HepG2 (cell line): ENCODE measurements at regions not wholly inside any gene's neighbourhood (a gene's known extent, or its start where the extent isn't known, plus 50 kb on each side); places are given as distances from the start of the nearest gene placed in this dataset.

ENCODE experiments used
- ATAC-seq: fragments of 200-7000 bp; cut with Tn5 transposase; 3 replicates; pipeline ENCODE4 v1.9.1; 2020; ENCODE audit warnings: mild to moderate bottlenecking, moderate library complexity
- BruUV-seq: library from RNA; stranded (reverse); fragments of 400-500 nt; replicated peaks from 2 replicates; lab custom pipeline; 2021; lab: Mats Ljungman, UMichigan
- CTCF ChIA-PET: fragments of 300-600 bp; formaldehyde crosslinking; extraction: SDS; loops from one replicate; lab custom pipeline; 2021; ENCODE audit warnings: low total read pairs, inconsistent platforms, low intra/inter-chr PET ratio; lab: Yijun Ruan, JAX
- POLR2A ChIA-PET: fragments of 350-600 bp; sonication (Branson Sonifier 250); formaldehyde crosslinking; loops from one replicate; lab custom pipeline; 2020; ENCODE audit warnings: antibody characterized with exemption, inconsistent platforms; lab: Yijun Ruan, JAX
- DNase-seq: peaks from one replicate; pipeline ENCODE4 v3.0.0-alpha.2; 2015; ENCODE audit warnings: low spot score
- FAIRE-seq: peaks from 3 replicates; lab custom pipeline; 2011; peaks lifted over from hg19 to GRCh38; lab: Jason Lieb, UNC
- H2AFZ ChIP-seq: one replicate; pipeline ENCODE4 v1.6.1; 2011; ENCODE audit warnings: low read length, inconsistent platforms
- H3K27ac ChIP-seq: fragments of 300-600 bp; 3 replicates; pipeline ENCODE4 v1.8.0; 2011; ENCODE audit warnings: mixed run types, mild to moderate bottlenecking, mixed read lengths, low read length, inconsistent platforms; ENCODE audit not compliant: insufficient read depth; ENCODE audit errors: extremely low read length
- H3K27me3 ChIP-seq, 2 experiments: fragments of 200-600 bp in 1 of 2; 2 replicates in 1 of 2; 3 replicates in 1 of 2; pipeline versions ENCODE4 v1.6.0 to v1.8.0; 2011; ENCODE audit warnings: low read length in 2 of 2, mild to moderate bottlenecking in 2 of 2, moderate library complexity in 2 of 2, inconsistent platforms in 1 of 2; ENCODE audit not compliant: insufficient read depth in 2 of 2, control insufficient read depth in 1 of 2
- H3K36me3 ChIP-seq, 2 experiments: fragments of 200-600 bp in 1 of 2; replicated peaks in 1 of 2; 2 replicates in 1 of 2; 3 replicates in 1 of 2; pipeline versions ENCODE4 v1.5.1 to v1.8.0; 2011; ENCODE audit warnings: low read length in 2 of 2, inconsistent platforms in 1 of 2; ENCODE audit not compliant: insufficient read depth in 2 of 2, control insufficient read depth in 1 of 2
- H3K4me1 ChIP-seq: 2 replicates; pipeline ENCODE4 v1.5.1; 2012; ENCODE audit warnings: low read length, inconsistent platforms; ENCODE audit not compliant: insufficient read depth
- H3K4me2 ChIP-seq: 2 replicates; pipeline ENCODE4 v1.6.0; 2011; ENCODE audit warnings: low read depth, low read length, inconsistent platforms
- H3K4me3 ChIP-seq, 3 experiments: fragments of 200-600 bp in 1 of 3; sonication (generic), shearing (Covaris generic) in 1 of 3; replicated peaks in 1 of 3; 2 replicates each; pipeline ENCODE4 v1.5.1; 2011 to 2016; ENCODE audit warnings: low read length in 3 of 3, inconsistent platforms in 2 of 3, low read depth in 2 of 3, mild to moderate bottlenecking in 2 of 3, control low read depth in 1 of 3, mixed read lengths in 1 of 3; ENCODE audit not compliant: insufficient read depth in 1 of 3
- H3K79me2 ChIP-seq: one replicate; pipeline ENCODE4 v1.6.1; 2011; ENCODE audit warnings: low read length, inconsistent platforms; ENCODE audit not compliant: insufficient read depth
- H3K9ac ChIP-seq: 2 replicates; pipeline ENCODE4 v1.6.0; 2011; ENCODE audit warnings: mild to moderate bottlenecking, low read depth, low read length, inconsistent platforms; ENCODE audit not compliant: insufficient read depth
- H3K9me3 ChIP-seq: 2 replicates; pipeline ENCODE4 v1.5.1; 2012; ENCODE audit warnings: mild to moderate bottlenecking, low read length
- H4K20me1 ChIP-seq: 2 replicates; pipeline ENCODE4 v1.6.0; 2011; ENCODE audit warnings: inconsistent platforms, mild to moderate bottlenecking, low read length, moderate library complexity; ENCODE audit not compliant: insufficient read depth
- ATM ChIP-seq: fragments of 450-650 bp; IDR thresholded peaks from 2 replicates; pipeline ENCODE4 v1.7.1; 2017; ENCODE audit warnings: mild to moderate bottlenecking, borderline replicate concordance
- JDP2 ChIP-seq: sonication (generic); formaldehyde crosslinking; IDR thresholded peaks from 2 replicates; pipeline ENCODE4 v1.8.1; 2022; ENCODE audit warnings: missing genetic modification reagents, borderline replicate concordance
- MEF2D ChIP-seq: sonication (generic); formaldehyde crosslinking; IDR thresholded peaks from 2 replicates; pipeline ENCODE4 v1.5.1; 2020; ENCODE audit warnings: mild to moderate bottlenecking, missing genetic modification reagents
- NFYB ChIP-seq: sonication (generic); formaldehyde crosslinking; IDR thresholded peaks from 2 replicates; pipeline ENCODE4 v1.4.0; 2020; ENCODE audit warnings: missing genetic modification reagents
- NRL ChIP-seq: sonication (generic); formaldehyde crosslinking; IDR thresholded peaks from 2 replicates; pipeline ENCODE4 v1.5.0; 2020; ENCODE audit warnings: missing genetic modification reagents, mild to moderate bottlenecking, moderate library complexity, borderline replicate concordance
- PAX8 ChIP-seq: sonication (generic); formaldehyde crosslinking; IDR thresholded peaks from 2 replicates; pipeline ENCODE4 v1.8.0; 2022; ENCODE audit warnings: mild to moderate bottlenecking, missing genetic modification reagents, borderline replicate concordance
- RAD51 ChIP-seq: fragments of 450-650 bp; IDR thresholded peaks from 2 replicates; pipeline ENCODE4 v1.6.1; 2016; ENCODE audit warnings: borderline replicate concordance
- SAFB2 ChIP-seq: sonication (generic); formaldehyde crosslinking; IDR thresholded peaks from 2 replicates; pipeline ENCODE4 v1.5.1; 2020; ENCODE audit warnings: missing genetic modification reagents, low read depth, mild to moderate bottlenecking, borderline replicate concordance
- SETDB1 ChIP-seq: sonication (generic); formaldehyde crosslinking; IDR thresholded peaks from 2 replicates; pipeline ENCODE4 v1.5.1; 2020; ENCODE audit warnings: missing genetic modification reagents, mild to moderate bottlenecking, borderline replicate concordance
- ZFP36 ChIP-seq: fragments of 150-350 bp; IDR thresholded peaks from 2 replicates; pipeline ENCODE4 v1.6.1; 2018; ENCODE audit warnings: borderline replicate concordance, low read length, low read depth; ENCODE audit not compliant: partially characterized antibody
- ZNF383 ChIP-seq: sonication (generic); formaldehyde crosslinking; IDR thresholded peaks from 2 replicates; pipeline ENCODE4 v1.4.0; 2020; ENCODE audit warnings: missing genetic modification reagents, mild to moderate bottlenecking, borderline replicate concordance
- ZNF589 ChIP-seq: sonication (generic); formaldehyde crosslinking; conservative IDR thresholded peaks from 2 replicates; pipeline ENCODE4 v1.8.0; 2022; ENCODE audit warnings: mild to moderate bottlenecking, moderate library complexity, missing genetic modification reagents
- ZNF780A ChIP-seq: sonication (generic); formaldehyde crosslinking; IDR thresholded peaks from 2 replicates; pipeline ENCODE4 v1.8.0; 2022; ENCODE audit warnings: mild to moderate bottlenecking, missing genetic modification reagents, moderate library complexity
- WGBS: methylation state at CpG from one replicate; pipeline ENCODE4 v1.1.6; 2017; ENCODE audit warnings: low lambda C conversion rate; 5-methylcytosine and 5-hydroxymethylcytosine counted together
- in situ Hi-C: cut with HindIII; loops from 2 replicates; pipeline ENCODE4 v1.10.0; 2017; ENCODE audit warnings: low pct_unique_long_range_greater_than_20kb; ENCODE audit not compliant: extremely low pct_ligation_motif_present
- intact Hi-C: fragments of 100-400 bp; cut with micrococcal nuclease; formaldehyde crosslinking; loops from one replicate; pipeline ENCODE4 v1.10.0; 2022; ENCODE audit not compliant: unreplicated experiment
- TF ChIP-seq, protein P1 (sequence below), 2 experiments: sonication (generic) in 1 of 2; formaldehyde crosslinking in 1 of 2; IDR thresholded peaks; 2 replicates each; pipeline versions ENCODE4 v1.5.1 to v1.6.1; 2011 to 2020; ENCODE audit warnings: borderline replicate concordance in 1 of 2, low read depth in 1 of 2, low read length in 1 of 2, mild to moderate bottlenecking in 1 of 2, missing genetic modification reagents in 1 of 2, moderate library complexity in 1 of 2
- TF ChIP-seq, protein P2 (sequence below): sonication (generic); formaldehyde crosslinking; IDR thresholded peaks from 2 replicates; pipeline ENCODE4 v1.4.0; 2020; ENCODE audit warnings: missing genetic modification reagents
- TF ChIP-seq, protein P3 (sequence below): sonication (generic); formaldehyde crosslinking; IDR thresholded peaks from 2 replicates; pipeline ENCODE4 v1.4.0; 2020; ENCODE audit warnings: missing genetic modification reagents

DNA sequence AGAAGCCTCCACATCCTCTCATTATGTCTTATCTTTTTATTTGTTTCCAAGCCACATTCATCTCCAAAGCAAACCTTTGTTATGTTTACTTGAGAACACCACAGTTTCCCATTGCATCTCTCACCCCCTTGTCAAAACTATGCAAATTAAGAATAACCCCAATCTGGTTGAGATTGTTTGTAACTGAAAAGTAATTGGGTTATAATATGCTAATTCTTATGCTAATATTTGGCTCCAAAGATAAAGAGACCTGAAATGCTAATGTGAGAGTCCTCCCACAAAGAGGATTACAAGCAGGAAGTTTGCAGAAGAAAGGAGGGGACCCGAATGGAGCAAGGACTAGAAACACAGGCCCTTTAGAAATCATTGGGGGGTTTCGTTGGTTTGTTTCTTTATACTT is 92.9 kb upstream of the UBL3 start:
- Histone ChIP-seq H4K20me1 (no peaks in the 10 kb centered on the region), H3K9me3 (no peaks in the 10 kb centered on the region), H3K4me3 (no peak overlapping the region), H3K27me3 (peaks cover 1 to 9% of the 10 kb centered on the region in 2 experiments; a peak in 2 of 5 replicates), H3K27ac (no peak overlapping the region), H3K9ac (no peak overlapping the region), H3K4me1 (no peaks in the 10 kb centered on the region), H2AFZ (no peak overlapping the region), H3K79me2 (no peaks in the 10 kb centered on the region), H3K4me2 (no peak overlapping the region), H3K36me3 (no peaks in the 10 kb centered on the region)
- WGBS, result 31% methylated on average over 2 of the region's 2 CpGs
- FAIRE-seq (no peak), DNase-seq (no peak), ATAC-seq (no peak)
- in situ Hi-C loops, result no loop called here
- POLR2A ChIA-PET, result no interaction called here
- BruUV-seq, result no TSS peak
- intact Hi-C loops, result no loop called here
- CTCF ChIA-PET, result no interaction called here
- no peak for TF ChIP-seq PAX8
- TF ChIP-seq, protein P1, sequence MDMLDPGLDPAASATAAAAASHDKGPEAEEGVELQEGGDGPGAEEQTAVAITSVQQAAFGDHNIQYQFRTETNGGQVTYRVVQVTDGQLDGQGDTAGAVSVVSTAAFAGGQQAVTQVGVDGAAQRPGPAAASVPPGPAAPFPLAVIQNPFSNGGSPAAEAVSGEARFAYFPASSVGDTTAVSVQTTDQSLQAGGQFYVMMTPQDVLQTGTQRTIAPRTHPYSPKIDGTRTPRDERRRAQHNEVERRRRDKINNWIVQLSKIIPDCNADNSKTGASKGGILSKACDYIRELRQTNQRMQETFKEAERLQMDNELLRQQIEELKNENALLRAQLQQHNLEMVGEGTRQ (IDR thresholded peaks at IDR 0.05; ENCODE audit: low read depth, low read length), result no peak
- TF ChIP-seq, protein P1 (CRISPR knock-in tag; IDR thresholded peaks at IDR 0.05; ENCODE audit: borderline replicate concordance), result no peak
- no peak for TF ChIP-seq ZNF589
- no peak for TF ChIP-seq MEF2D (CRISPR knock-in tag)
- TF ChIP-seq NFYB (CRISPR knock-in tag), result no peak
- TF ChIP-seq, protein P2, sequence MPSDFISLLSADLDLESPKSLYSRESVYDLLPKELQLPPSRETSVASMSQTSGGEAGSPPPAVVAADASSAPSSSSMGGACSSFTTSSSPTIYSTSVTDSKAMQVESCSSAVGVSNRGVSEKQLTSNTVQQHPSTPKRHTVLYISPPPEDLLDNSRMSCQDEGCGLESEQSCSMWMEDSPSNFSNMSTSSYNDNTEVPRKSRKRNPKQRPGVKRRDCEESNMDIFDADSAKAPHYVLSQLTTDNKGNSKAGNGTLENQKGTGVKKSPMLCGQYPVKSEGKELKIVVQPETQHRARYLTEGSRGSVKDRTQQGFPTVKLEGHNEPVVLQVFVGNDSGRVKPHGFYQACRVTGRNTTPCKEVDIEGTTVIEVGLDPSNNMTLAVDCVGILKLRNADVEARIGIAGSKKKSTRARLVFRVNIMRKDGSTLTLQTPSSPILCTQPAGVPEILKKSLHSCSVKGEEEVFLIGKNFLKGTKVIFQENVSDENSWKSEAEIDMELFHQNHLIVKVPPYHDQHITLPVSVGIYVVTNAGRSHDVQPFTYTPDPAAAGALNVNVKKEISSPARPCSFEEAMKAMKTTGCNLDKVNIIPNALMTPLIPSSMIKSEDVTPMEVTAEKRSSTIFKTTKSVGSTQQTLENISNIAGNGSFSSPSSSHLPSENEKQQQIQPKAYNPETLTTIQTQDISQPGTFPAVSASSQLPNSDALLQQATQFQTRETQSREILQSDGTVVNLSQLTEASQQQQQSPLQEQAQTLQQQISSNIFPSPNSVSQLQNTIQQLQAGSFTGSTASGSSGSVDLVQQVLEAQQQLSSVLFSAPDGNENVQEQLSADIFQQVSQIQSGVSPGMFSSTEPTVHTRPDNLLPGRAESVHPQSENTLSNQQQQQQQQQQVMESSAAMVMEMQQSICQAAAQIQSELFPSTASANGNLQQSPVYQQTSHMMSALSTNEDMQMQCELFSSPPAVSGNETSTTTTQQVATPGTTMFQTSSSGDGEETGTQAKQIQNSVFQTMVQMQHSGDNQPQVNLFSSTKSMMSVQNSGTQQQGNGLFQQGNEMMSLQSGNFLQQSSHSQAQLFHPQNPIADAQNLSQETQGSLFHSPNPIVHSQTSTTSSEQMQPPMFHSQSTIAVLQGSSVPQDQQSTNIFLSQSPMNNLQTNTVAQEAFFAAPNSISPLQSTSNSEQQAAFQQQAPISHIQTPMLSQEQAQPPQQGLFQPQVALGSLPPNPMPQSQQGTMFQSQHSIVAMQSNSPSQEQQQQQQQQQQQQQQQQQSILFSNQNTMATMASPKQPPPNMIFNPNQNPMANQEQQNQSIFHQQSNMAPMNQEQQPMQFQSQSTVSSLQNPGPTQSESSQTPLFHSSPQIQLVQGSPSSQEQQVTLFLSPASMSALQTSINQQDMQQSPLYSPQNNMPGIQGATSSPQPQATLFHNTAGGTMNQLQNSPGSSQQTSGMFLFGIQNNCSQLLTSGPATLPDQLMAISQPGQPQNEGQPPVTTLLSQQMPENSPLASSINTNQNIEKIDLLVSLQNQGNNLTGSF (CRISPR knock-in tag), result no peak
- TF ChIP-seq ZFP36, result no peak
- TF ChIP-seq SETDB1 (CRISPR knock-in tag), result no peak
- no peak for TF ChIP-seq NRL (CRISPR knock-in tag)
- TF ChIP-seq ZNF383 (CRISPR knock-in tag), result no peak
- no peak for TF ChIP-seq JDP2 (CRISPR knock-in tag)
- TF ChIP-seq SAFB2 (CRISPR knock-in tag), result no peak
- TF ChIP-seq RAD51, result no peak
- no peak for TF ChIP-seq ZNF780A (CRISPR knock-in tag)
- TF ChIP-seq, protein P3, sequence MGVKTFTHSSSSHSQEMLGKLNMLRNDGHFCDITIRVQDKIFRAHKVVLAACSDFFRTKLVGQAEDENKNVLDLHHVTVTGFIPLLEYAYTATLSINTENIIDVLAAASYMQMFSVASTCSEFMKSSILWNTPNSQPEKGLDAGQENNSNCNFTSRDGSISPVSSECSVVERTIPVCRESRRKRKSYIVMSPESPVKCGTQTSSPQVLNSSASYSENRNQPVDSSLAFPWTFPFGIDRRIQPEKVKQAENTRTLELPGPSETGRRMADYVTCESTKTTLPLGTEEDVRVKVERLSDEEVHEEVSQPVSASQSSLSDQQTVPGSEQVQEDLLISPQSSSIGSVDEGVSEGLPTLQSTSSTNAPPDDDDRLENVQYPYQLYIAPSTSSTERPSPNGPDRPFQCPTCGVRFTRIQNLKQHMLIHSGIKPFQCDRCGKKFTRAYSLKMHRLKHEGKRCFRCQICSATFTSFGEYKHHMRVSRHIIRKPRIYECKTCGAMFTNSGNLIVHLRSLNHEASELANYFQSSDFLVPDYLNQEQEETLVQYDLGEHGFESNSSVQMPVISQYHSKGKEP (CRISPR knock-in tag), result no peak
- no peak for TF ChIP-seq ATM
